ENCODE measurements at regions not wholly inside any gene's neighbourhood (a gene's known extent, or its start where the extent isn't known, plus 50 kb on each side); places are given as distances from the start of the nearest gene placed in this dataset.

DNA sequence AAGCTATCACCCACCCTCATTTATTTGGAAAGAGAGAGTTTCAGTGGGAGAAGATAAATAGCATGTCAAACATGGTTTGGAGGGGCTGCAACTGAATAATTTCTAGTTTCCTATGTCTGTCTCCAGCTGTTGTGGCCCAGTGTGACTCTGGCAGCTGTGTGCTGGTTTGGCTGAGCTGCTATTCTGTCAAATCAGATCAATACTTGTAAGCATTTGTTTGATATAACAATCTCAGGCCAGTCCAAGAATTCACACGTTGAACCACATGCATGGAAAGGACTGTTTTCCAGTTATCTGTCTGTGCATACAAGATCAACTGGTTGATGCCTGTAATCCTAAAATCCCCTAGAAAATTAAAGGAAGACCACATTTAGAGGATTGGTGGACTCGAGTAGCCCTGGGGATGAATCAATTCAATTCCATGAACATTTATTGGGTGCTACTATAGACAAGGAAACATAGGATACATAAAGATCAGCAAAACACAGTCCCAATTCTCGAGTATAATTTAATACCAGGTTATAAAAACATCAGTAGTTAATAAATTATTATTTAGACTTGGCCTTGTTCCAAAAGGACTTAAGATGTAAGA is 209.0 kb upstream of the PARD3B start:
- Histone ChIP-seq H3K14ac (ENCODE audit: low read length in 2 of 2) (no peak overlapping the region), H2BK15ac (ENCODE audit: low read depth, poor library complexity, severe bottlenecking) (no peak overlapping the region), H2AK5ac (ENCODE audit: low read length, severe bottlenecking) (peak overlapping the region; percentile 83), H2AFZ (ENCODE audit: low read depth, low read length) (no peak overlapping the region), H3K4me3 (ENCODE audit: insufficient read depth in 1 of 2, low read depth in 1 of 2, low read length in 2 of 2) (no peak overlapping the region), H2BK5ac (ENCODE audit: low read depth, low read length, poor library complexity, severe bottlenecking) (no peak overlapping the region), H3K9ac (ENCODE audit: low read length) (no peak overlapping the region), H4K91ac (ENCODE audit: low read length) (no peak overlapping the region), H3K18ac (ENCODE audit: low read depth in 1 of 2, low read length in 2 of 2) (no peak overlapping the region), H2BK12ac (ENCODE audit: low read length in 2 of 2) (no peak overlapping the region), H3K4ac (ENCODE audit: low read depth in 1 of 2, low read length in 2 of 2) (no peak overlapping the region), H3K27me3 (ENCODE audit: control insufficient read depth in 1 of 2, insufficient read depth in 1 of 2, low read length in 2 of 2) (no peaks in the 10 kb centered on the region), H3K79me1 (replicated peaks; ENCODE audit: low read length, poor library complexity, severe bottlenecking) (no peaks in the 10 kb centered on the region), H4K8ac (ENCODE audit: low read length) (no peak overlapping the region), H2BK120ac (ENCODE audit: low read depth, low read length) (no peak overlapping the region), H3K9me3 (ENCODE audit: control insufficient read depth, low read length) (no peaks in the 10 kb centered on the region), H3K27ac (ENCODE audit: low read length, poor library complexity, severe bottlenecking) (no peak overlapping the region), H3K23ac (ENCODE audit: low read length in 2 of 2) (no peak overlapping the region), H3K4me1 (ENCODE audit: control insufficient read depth, insufficient read depth, low read depth, low read length) (peaks cover 1% of the 10 kb centered on the region), H3K36me3 (ENCODE audit: control insufficient read depth in 1 of 2, insufficient read depth in 2 of 2, low read depth in 1 of 2, low read length in 2 of 2) (no peaks in the 10 kb centered on the region), H3K4me2 (ENCODE audit: low read length, poor library complexity, severe bottlenecking) (no peak overlapping the region)
- no peak for DNase-seq
- 100% methylated on average over 1 of the region's 3 CpGs for WGBS

DNA sequence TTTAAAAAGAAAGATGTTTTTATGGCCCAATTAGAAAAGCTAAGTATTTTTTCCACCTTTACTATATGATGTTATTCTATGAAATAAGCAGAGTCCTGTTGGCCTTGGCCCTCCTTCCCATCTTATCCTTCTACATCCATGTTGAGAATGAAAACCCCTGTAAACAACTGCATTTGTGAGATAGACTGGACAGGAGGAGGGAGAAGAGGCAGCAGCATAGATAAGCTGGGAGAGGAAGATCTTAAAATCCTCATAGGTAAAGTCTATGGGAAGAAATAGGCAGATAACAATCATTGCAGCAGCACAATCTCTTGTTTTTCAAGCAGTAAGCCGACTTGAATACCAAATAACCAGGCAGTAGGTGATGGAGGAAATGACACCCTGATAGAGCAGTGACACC is 207.6 kb upstream of the PARD3B start:
- Histone ChIP-seq H3K23ac (ENCODE audit: low read length in 2 of 2) (no peak overlapping the region), H2BK12ac (ENCODE audit: low read length in 2 of 2) (no peak overlapping the region), H4K91ac (ENCODE audit: low read length) (no peak overlapping the region), H2BK15ac (ENCODE audit: low read depth, poor library complexity, severe bottlenecking) (no peak overlapping the region), H3K36me3 (ENCODE audit: control insufficient read depth in 1 of 2, insufficient read depth in 2 of 2, low read depth in 1 of 2, low read length in 2 of 2) (no peaks in the 10 kb centered on the region), H2BK120ac (ENCODE audit: low read depth, low read length) (no peak overlapping the region), H3K9me3 (ENCODE audit: control insufficient read depth, low read length) (no peaks in the 10 kb centered on the region), H3K4ac (ENCODE audit: low read depth in 1 of 2, low read length in 2 of 2) (no peak overlapping the region), H3K14ac (ENCODE audit: low read length in 2 of 2) (no peak overlapping the region), H2AK5ac (ENCODE audit: low read length, severe bottlenecking) (peak overlapping the region; percentile 84), H2AFZ (ENCODE audit: low read depth, low read length) (no peak overlapping the region), H3K9ac (ENCODE audit: low read length) (no peak overlapping the region), H3K4me3 (ENCODE audit: insufficient read depth in 1 of 2, low read depth in 1 of 2, low read length in 2 of 2) (no peak overlapping the region), H2BK5ac (ENCODE audit: low read depth, low read length, poor library complexity, severe bottlenecking) (no peak overlapping the region), H3K27me3 (ENCODE audit: control insufficient read depth in 1 of 2, insufficient read depth in 1 of 2, low read length in 2 of 2) (no peaks in the 10 kb centered on the region), H4K8ac (ENCODE audit: low read length) (no peak overlapping the region), H3K4me2 (ENCODE audit: low read length, poor library complexity, severe bottlenecking) (no peak overlapping the region), H3K18ac (ENCODE audit: low read depth in 1 of 2, low read length in 2 of 2) (no peak overlapping the region), H3K27ac (ENCODE audit: low read length, poor library complexity, severe bottlenecking) (no peak overlapping the region), H3K79me1 (replicated peaks; ENCODE audit: low read length, poor library complexity, severe bottlenecking) (no peaks in the 10 kb centered on the region), H3K4me1 (ENCODE audit: control insufficient read depth, insufficient read depth, low read depth, low read length) (no peaks in the 10 kb centered on the region)
- DNase-seq: no peak
- WGBS: 89% methylated on average over 1 of the region's 1 CpG

DNA sequence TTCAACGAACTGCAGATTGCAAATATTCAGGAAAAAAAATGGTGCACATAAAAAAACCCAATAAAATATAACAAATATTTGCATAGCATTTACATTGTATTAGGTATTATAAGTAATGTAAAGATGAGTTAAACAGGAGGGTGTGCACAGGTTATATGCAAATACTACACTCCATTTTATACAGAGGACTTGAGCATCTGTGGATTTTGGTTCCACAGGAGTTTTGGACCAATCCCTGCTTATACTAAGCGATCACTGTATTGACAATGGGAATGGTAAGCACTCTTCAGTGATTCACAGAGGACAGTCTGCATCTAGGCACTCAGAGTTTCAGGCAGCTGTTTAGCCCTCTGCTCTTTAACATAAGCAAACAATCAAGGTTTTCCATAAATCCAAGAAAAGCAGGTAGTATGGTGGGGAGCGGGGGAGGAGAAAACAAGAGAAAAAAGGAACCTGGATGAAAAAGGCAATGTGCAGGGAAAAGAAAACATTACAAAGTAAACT is 206.0 kb upstream of the PARD3B start:
- Histone ChIP-seq H3K27ac (ENCODE audit: low read length, poor library complexity, severe bottlenecking) (peak overlapping the region; percentile 69), H2AFZ (ENCODE audit: low read depth, low read length) (no peak overlapping the region), H3K9ac (ENCODE audit: low read length) (no peak overlapping the region), H3K36me3 (ENCODE audit: control insufficient read depth in 1 of 2, insufficient read depth in 2 of 2, low read depth in 1 of 2, low read length in 2 of 2) (no peaks in the 10 kb centered on the region), H2AK5ac (ENCODE audit: low read length, severe bottlenecking) (peak overlapping the region; percentile 19), H3K79me1 (replicated peaks; ENCODE audit: low read length, poor library complexity, severe bottlenecking) (no peaks in the 10 kb centered on the region), H3K18ac (ENCODE audit: low read depth in 1 of 2, low read length in 2 of 2) (no peak overlapping the region), H3K4me2 (ENCODE audit: low read length, poor library complexity, severe bottlenecking) (no peak overlapping the region), H4K91ac (ENCODE audit: low read length) (no peak overlapping the region), H3K23ac (ENCODE audit: low read length in 2 of 2) (no peak overlapping the region), H3K4ac (ENCODE audit: low read depth in 1 of 2, low read length in 2 of 2) (no peak overlapping the region), H2BK12ac (ENCODE audit: low read length in 2 of 2) (no peak overlapping the region), H3K4me1 (ENCODE audit: control insufficient read depth, insufficient read depth, low read depth, low read length) (peaks cover 1% of the 10 kb centered on the region), H2BK5ac (ENCODE audit: low read depth, low read length, poor library complexity, severe bottlenecking) (no peak overlapping the region), H2BK15ac (ENCODE audit: low read depth, poor library complexity, severe bottlenecking) (no peak overlapping the region), H3K14ac (ENCODE audit: low read length in 2 of 2) (no peak overlapping the region), H4K8ac (ENCODE audit: low read length) (no peak overlapping the region), H3K27me3 (ENCODE audit: control insufficient read depth in 1 of 2, insufficient read depth in 1 of 2, low read length in 2 of 2) (no peaks in the 10 kb centered on the region), H2BK120ac (ENCODE audit: low read depth, low read length) (no peak overlapping the region), H3K4me3 (ENCODE audit: insufficient read depth in 1 of 2, low read depth in 1 of 2, low read length in 2 of 2) (no peak overlapping the region), H3K9me3 (ENCODE audit: control insufficient read depth, low read length) (no peaks in the 10 kb centered on the region)
- no peak for DNase-seq
- WGBS: 100% methylated on average over 1 of the region's 3 CpGs

DNA sequence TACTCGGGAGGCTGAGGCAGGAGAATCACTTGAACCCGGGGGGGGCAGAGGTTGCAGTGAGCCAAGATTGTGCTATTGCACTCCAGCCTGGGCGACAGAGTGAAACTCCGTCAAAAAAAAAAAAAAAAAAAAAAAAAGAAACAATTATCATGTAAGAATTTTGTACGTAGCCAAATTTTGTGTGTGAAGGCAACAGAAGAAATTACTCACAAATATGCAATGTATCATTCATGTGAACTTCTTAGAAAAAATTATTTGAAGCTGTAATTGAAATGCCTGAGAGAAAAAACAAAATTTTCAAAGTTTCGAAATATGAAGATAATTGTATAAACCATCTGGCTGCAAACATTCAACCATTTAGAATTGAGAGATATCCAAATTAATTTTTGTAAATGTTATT is 204.8 kb upstream of the PARD3B start:
- H3K79me1 ChIP-seq (replicated peaks; ENCODE audit: low read length, poor library complexity, severe bottlenecking): no peaks in the 10 kb centered on the region
- no peaks in the 10 kb centered on the region for H3K36me3 ChIP-seq (ENCODE audit: control insufficient read depth in 1 of 2, insufficient read depth in 2 of 2, low read depth in 1 of 2, low read length in 2 of 2)
- no peak for DNase-seq
- H3K18ac ChIP-seq (ENCODE audit: low read depth in 1 of 2, low read length in 2 of 2): no peak overlapping the region
- H3K27me3 ChIP-seq (ENCODE audit: control insufficient read depth in 1 of 2, insufficient read depth in 1 of 2, low read length in 2 of 2): no peaks in the 10 kb centered on the region
- H4K91ac ChIP-seq (ENCODE audit: low read length): no peak overlapping the region
- no peak overlapping the region for H2BK120ac ChIP-seq (ENCODE audit: low read depth, low read length)
- H2BK12ac ChIP-seq (ENCODE audit: low read length in 2 of 2): no peak overlapping the region
- no peak overlapping the region for H3K4me2 ChIP-seq (ENCODE audit: low read length, poor library complexity, severe bottlenecking)
- H3K14ac ChIP-seq (ENCODE audit: low read length in 2 of 2): no peak overlapping the region
- no peak overlapping the region for H2AFZ ChIP-seq (ENCODE audit: low read depth, low read length)
- H3K9ac ChIP-seq (ENCODE audit: low read length): peak overlapping the region; percentile 52
- no peak overlapping the region for H2BK15ac ChIP-seq (ENCODE audit: low read depth, poor library complexity, severe bottlenecking)
- peak overlapping the region in 1 of 2 experiments; percentile 3 for H3K4me3 ChIP-seq (ENCODE audit: insufficient read depth in 1 of 2, low read depth in 1 of 2, low read length in 2 of 2)
- no peak overlapping the region for H2AK5ac ChIP-seq (ENCODE audit: low read length, severe bottlenecking)
- peak overlapping the region; percentile 49 for H3K27ac ChIP-seq (ENCODE audit: low read length, poor library complexity, severe bottlenecking)
- WGBS: 83% methylated on average over 3 of the region's 6 CpGs
- H3K9me3 ChIP-seq (ENCODE audit: control insufficient read depth, low read length): no peaks in the 10 kb centered on the region
- no peak overlapping the region for H3K4ac ChIP-seq (ENCODE audit: low read depth in 1 of 2, low read length in 2 of 2)
- H3K4me1 ChIP-seq (ENCODE audit: control insufficient read depth, insufficient read depth, low read depth, low read length): peaks cover 1% of the 10 kb centered on the region
- H3K23ac ChIP-seq (ENCODE audit: low read length in 2 of 2): no peak overlapping the region
- no peak overlapping the region for H2BK5ac ChIP-seq (ENCODE audit: low read depth, low read length, poor library complexity, severe bottlenecking)
- H4K8ac ChIP-seq (ENCODE audit: low read length): no peak overlapping the region

Data from mesenchymal stem cell (in vitro differentiated cells and primary cell).